ENCODE measurements at regions not wholly inside any gene's neighbourhood (a gene's known extent, or its start where the extent isn't known, plus 50 kb on each side); places are given as distances from the start of the nearest gene placed in this dataset.

- DNase-seq (ENCODE audit: low spot score) = no peak
These were observed 499.5 kb downstream of the ANKRD50 start for GRCh38 chr4:124212815-124213630.

- DNase-seq (ENCODE audit: low spot score) = no peak
These were observed 493.1 kb downstream of the ANKRD50 start for GRCh38 chr4:124219389-124219788.

GRCh38 chr4:124224256-124224655 lies 488.3 kb downstream of the ANKRD50 start:
- DNase-seq (ENCODE audit: low spot score) = no peak

GRCh38 chr4:124227981-124228380 lies 484.6 kb downstream of the ANKRD50 start:
- DNase-seq (ENCODE audit: low spot score) = no peak

GRCh38 chr4:124230268-124230667 lies 482.3 kb downstream of the ANKRD50 start:
- no peak for DNase-seq (ENCODE audit: low spot score)

- DNase-seq (ENCODE audit: low spot score) = no peak
These were observed 477.8 kb downstream of the ANKRD50 start for GRCh38 chr4:124234771-124235170.

GRCh38 chr4:124243671-124244366 lies 468.7 kb downstream of the ANKRD50 start:
- DNase-seq (ENCODE audit: low spot score) = no peak

- DNase-seq (ENCODE audit: low spot score) = no peak
These were observed 459.5 kb downstream of the ANKRD50 start for GRCh38 chr4:124253080-124253479.

- peak; percentile 73 for DNase-seq (ENCODE audit: low spot score)
These were observed 450.0 kb downstream of the ANKRD50 start for GRCh38 chr4:124262211-124263179.

- DNase-seq (ENCODE audit: low spot score) = no peak
These were observed 446.8 kb downstream of the ANKRD50 start for GRCh38 chr4:124265701-124266100.

GRCh38 chr4:124266721-124267120 lies 445.8 kb downstream of the ANKRD50 start:
- no peak for DNase-seq (ENCODE audit: low spot score)

GRCh38 chr4:124276461-124276860 lies 436.1 kb downstream of the ANKRD50 start:
- peak; percentile 41 for DNase-seq (ENCODE audit: low spot score)

- DNase-seq (ENCODE audit: low spot score) = no peak
These were observed 434.8 kb downstream of the ANKRD50 start for GRCh38 chr4:124277691-124278090.

- peak; percentile 45 for DNase-seq (ENCODE audit: low spot score)
These were observed 434.1 kb downstream of the ANKRD50 start for GRCh38 chr4:124278477-124278876.

- DNase-seq (ENCODE audit: low spot score) = peak; percentile 64
These were observed 432.8 kb downstream of the ANKRD50 start for GRCh38 chr4:124279741-124280140.

- no peak for DNase-seq (ENCODE audit: low spot score)
These were observed 430.1 kb downstream of the ANKRD50 start for GRCh38 chr4:124282301-124282898.

GRCh38 chr4:124288706-124289486 lies 423.6 kb downstream of the ANKRD50 start:
- DNase-seq (ENCODE audit: low spot score) = no peak

GRCh38 chr4:124290678-124291077 lies 421.9 kb downstream of the ANKRD50 start:
- no peak for DNase-seq (ENCODE audit: low spot score)

- DNase-seq (ENCODE audit: low spot score) = no peak
These were observed 417.1 kb downstream of the ANKRD50 start for GRCh38 chr4:124295413-124295812.

- no peak for DNase-seq (ENCODE audit: low spot score)
These were observed 407.6 kb downstream of the ANKRD50 start for GRCh38 chr4:124304941-124305340.

GRCh38 chr4:124306352-124306751 lies 406.2 kb downstream of the ANKRD50 start:
- no peak for DNase-seq (ENCODE audit: low spot score)
